WERI-Rb-1 (cell line): ENCODE measurements at regions not wholly inside any gene's neighbourhood (a gene's known extent, or its start where the extent isn't known, plus 50 kb on each side); places are given as distances from the start of the nearest gene placed in this dataset.

ENCODE experiments used
- DNase-seq: peaks from one replicate; pipeline ENCODE4 v3.0.0-alpha.2; 2020
- H3K27ac ChIP-seq: fragments of 250-450 bp; sonication (Bioruptor Pico); 2 replicates; pipeline ENCODE4 v1.5.1; 2020; ENCODE audit warnings: mild to moderate bottlenecking, moderate library complexity
- H3K27me3 ChIP-seq: fragments of 250-450 bp; sonication (Bioruptor Pico); 2 replicates; pipeline ENCODE4 v1.5.1; 2021; ENCODE audit warnings: mild to moderate bottlenecking, low read depth, moderate library complexity; ENCODE audit not compliant: insufficient read depth, severe bottlenecking
- H3K36me3 ChIP-seq: fragments of 250-450 bp; sonication (Bioruptor Pico); 2 replicates; pipeline ENCODE4 v1.5.1; 2020; ENCODE audit warnings: mild to moderate bottlenecking, moderate library complexity
- H3K4me3 ChIP-seq: 2 replicates; pipeline ENCODE4 v1.5.1; 2011; ENCODE audit warnings: low read depth, mild to moderate bottlenecking, control low read depth, low read length
- H3K9me3 ChIP-seq: fragments of 250-450 bp; sonication (Bioruptor Pico); 2 replicates; pipeline ENCODE4 v1.5.1; 2021; ENCODE audit warnings: mild to moderate bottlenecking, moderate library complexity; ENCODE audit not compliant: severe bottlenecking
- CTCF ChIP-seq: IDR thresholded peaks from 2 replicates; pipeline ENCODE4 v1.5.1; 2011; ENCODE audit warnings: low read depth, mild to moderate bottlenecking, control low read depth, inconsistent platforms, low read length

GRCh38 chr9:16184964-16185646, 632.3 kb downstream of the CCDC171 start:
- no peak for TF ChIP-seq CTCF
- Histone ChIP-seq H3K4me3 (no peak overlapping the region), H3K27ac (no peak overlapping the region), H3K9me3 (no peaks in the 10 kb centered on the region), H3K27me3 (no peaks in the 10 kb centered on the region), H3K36me3 (no peaks in the 10 kb centered on the region)
- no peak for DNase-seq

GRCh38 chr9:16191191-16191590, 638.3 kb downstream of the CCDC171 start:
- H3K27ac ChIP-seq, result no peak overlapping the region
- DNase-seq, result no peak
- H3K9me3 ChIP-seq, result no peaks in the 10 kb centered on the region
- no peak for TF ChIP-seq CTCF
- H3K4me3 ChIP-seq, result no peak overlapping the region
- H3K36me3 ChIP-seq, result no peaks in the 10 kb centered on the region
- H3K27me3 ChIP-seq, result no peaks in the 10 kb centered on the region

GRCh38 chr9:16191691-16192402, 639.0 kb downstream of the CCDC171 start:
- no peak overlapping the region for H3K4me3 ChIP-seq
- H3K27ac ChIP-seq, result no peak overlapping the region
- peak; percentile 83 for DNase-seq
- H3K36me3 ChIP-seq, result no peaks in the 10 kb centered on the region
- no peaks in the 10 kb centered on the region for H3K27me3 ChIP-seq
- H3K9me3 ChIP-seq, result no peaks in the 10 kb centered on the region
- peak; percentile 96 for TF ChIP-seq CTCF

- TF ChIP-seq CTCF, result no peak
- Histone ChIP-seq H3K4me3 (no peak overlapping the region), H3K27ac (no peak overlapping the region)
Measured at GRCh38 chr9:16192403-16193017, 639.7 kb downstream of the CCDC171 start.

GRCh38 chr9:16193066-16193465, 640.2 kb downstream of the CCDC171 start:
- H3K27me3 ChIP-seq, result no peaks in the 10 kb centered on the region
- H3K27ac ChIP-seq, result no peak overlapping the region
- no peak overlapping the region for H3K4me3 ChIP-seq
- no peak for DNase-seq
- no peaks in the 10 kb centered on the region for H3K36me3 ChIP-seq
- no peak for TF ChIP-seq CTCF
- no peaks in the 10 kb centered on the region for H3K9me3 ChIP-seq

More at GRCh38 chr9:16192403-16193017, 639.7 kb downstream of the CCDC171 start:
- Histone ChIP-seq H3K36me3 (no peaks in the 10 kb centered on the region), H3K27me3 (no peaks in the 10 kb centered on the region), H3K9me3 (no peaks in the 10 kb centered on the region)
- no peak for DNase-seq
